GM12872 (cell line): ENCODE measurements at regions not wholly inside any gene's neighbourhood (a gene's known extent, or its start where the extent isn't known, plus 50 kb on each side); places are given as distances from the start of the nearest gene placed in this dataset.

Source experiments
- TF ChIP-seq, protein P1 (sequence below): IDR thresholded peaks from 3 replicates; pipeline ENCODE4 v1.5.1; 2011; ENCODE audit warnings: low read depth, mild to moderate bottlenecking, low read length, moderate library complexity; ENCODE audit not compliant: insufficient read depth

DNA sequence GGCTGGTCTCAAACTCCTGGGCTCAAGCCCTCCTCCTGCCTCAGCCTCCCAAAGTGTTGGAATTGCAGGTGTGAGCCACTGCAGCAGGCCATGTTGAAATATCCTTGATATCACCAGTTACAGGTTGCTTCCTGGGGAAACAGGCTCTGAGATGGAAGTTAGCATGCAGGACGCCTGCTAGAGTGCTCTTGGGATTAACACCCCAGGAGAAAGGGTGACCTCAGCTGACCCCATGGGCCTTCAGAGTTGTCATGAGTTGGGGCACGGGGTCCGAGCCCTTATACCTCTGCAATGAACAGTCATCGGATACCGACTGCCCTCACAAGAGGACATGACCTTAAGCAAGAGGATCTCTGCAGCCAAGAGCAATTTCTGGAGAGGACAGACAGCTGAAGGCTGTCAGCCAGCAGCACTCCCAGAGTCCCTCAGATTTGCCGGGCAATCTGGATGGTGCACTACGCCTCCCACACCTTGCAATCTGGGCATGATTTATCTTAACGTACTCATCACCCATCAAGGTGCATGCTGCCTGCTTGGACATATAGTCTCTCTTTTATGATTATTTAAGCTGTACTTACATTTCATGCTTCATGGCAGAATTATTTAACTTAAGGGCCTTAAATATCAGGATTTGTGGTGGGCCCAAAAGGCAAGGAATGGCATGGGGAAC lies 134.6 kb downstream of the ADSS2 start:
- TF ChIP-seq, protein P1, sequence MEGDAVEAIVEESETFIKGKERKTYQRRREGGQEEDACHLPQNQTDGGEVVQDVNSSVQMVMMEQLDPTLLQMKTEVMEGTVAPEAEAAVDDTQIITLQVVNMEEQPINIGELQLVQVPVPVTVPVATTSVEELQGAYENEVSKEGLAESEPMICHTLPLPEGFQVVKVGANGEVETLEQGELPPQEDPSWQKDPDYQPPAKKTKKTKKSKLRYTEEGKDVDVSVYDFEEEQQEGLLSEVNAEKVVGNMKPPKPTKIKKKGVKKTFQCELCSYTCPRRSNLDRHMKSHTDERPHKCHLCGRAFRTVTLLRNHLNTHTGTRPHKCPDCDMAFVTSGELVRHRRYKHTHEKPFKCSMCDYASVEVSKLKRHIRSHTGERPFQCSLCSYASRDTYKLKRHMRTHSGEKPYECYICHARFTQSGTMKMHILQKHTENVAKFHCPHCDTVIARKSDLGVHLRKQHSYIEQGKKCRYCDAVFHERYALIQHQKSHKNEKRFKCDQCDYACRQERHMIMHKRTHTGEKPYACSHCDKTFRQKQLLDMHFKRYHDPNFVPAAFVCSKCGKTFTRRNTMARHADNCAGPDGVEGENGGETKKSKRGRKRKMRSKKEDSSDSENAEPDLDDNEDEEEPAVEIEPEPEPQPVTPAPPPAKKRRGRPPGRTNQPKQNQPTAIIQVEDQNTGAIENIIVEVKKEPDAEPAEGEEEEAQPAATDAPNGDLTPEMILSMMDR, result no peak

DNA sequence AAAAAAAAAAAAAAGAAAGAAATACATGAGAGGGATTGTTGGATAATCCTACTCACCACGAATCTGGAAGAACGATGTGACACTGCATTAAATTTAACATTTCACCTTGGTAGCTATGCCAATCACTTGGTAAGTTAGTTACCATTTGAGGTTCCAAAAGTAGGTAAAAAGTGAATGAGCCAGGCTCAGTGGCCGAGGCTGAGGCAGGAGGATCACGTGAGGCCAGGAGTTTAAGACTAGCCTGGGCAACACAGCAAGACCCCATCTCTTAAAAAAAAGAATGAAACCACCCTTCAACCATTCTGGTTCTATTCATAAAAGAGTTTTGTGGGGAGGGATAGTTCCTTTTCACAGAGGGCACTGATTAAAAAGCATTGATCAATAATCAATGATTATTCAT lies 133.6 kb downstream of the ADSS2 start:
- TF ChIP-seq, protein P1, result no peak

GRCh38 chr1:244318512-244318911 lies 133.2 kb downstream of the ADSS2 start:
- TF ChIP-seq, protein P1, result no peak

- TF ChIP-seq, protein P1, result no peak
These were observed 132.2 kb downstream of the ADSS2 start for GRCh38 chr1:244319283-244320132.

DNA sequence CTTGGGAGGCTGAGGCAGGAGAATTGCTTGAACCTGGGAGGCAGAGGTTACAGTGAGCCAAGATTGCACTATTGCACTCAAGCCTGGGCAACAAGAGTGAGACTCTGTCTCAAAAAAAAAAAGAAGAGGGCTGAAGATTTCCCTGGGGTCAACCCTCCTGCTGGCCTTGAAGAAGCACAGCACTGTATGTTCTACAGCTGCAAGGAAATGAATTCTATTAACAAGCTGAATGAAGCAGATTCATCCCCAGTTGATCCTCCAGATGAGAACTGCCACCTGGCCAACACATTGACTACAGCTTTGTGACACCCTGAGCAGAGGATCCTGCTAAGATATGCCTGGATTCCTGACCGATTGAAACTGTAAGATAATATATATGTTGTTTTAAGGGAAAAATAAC lies 129.5 kb downstream of the ADSS2 start:
- TF ChIP-seq, protein P1, result no peak

- TF ChIP-seq, protein P1, result no peak
These were observed 128.8 kb downstream of the ADSS2 start for GRCh38 chr1:244322791-244323521.
